ENCODE measurements at regions not wholly inside any gene's neighbourhood (a gene's known extent, or its start where the extent isn't known, plus 50 kb on each side); places are given as distances from the start of the nearest gene placed in this dataset.

DNA sequence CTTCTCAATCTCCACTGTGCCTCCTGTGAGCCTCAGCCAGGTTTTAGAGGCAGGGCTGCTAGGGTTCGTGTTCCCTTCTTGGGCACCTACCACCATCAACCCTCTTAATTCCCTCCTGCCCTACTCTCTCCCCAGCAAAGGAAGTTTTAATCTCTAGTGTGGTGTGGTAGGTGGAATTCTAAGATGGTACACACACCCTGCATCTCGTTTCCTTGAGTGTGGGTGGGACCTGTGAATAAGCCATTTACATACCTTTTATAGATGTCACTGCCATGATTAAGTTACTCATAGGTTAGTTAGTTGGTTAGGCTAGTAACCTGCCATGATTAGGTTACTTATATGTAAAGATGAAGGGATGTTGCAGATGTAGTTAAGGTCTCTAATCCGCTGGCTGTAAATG is 114.8 kb upstream of the VRK1 start:
- TF ChIP-seq CTCF (IDR thresholded peaks at IDR 0.05; ENCODE audit: insufficient read depth, low read length, poor library complexity, severe bottlenecking) (no peak), EZH2phosphoT487 (conservative IDR thresholded peaks at IDR 0.05; ENCODE audit: low read length) (no peak)

All from SU-DHL-6 (cell line).